ENCODE measurements at regions not wholly inside any gene's neighbourhood (a gene's known extent, or its start where the extent isn't known, plus 50 kb on each side); places are given as distances from the start of the nearest gene placed in this dataset.

DNA sequence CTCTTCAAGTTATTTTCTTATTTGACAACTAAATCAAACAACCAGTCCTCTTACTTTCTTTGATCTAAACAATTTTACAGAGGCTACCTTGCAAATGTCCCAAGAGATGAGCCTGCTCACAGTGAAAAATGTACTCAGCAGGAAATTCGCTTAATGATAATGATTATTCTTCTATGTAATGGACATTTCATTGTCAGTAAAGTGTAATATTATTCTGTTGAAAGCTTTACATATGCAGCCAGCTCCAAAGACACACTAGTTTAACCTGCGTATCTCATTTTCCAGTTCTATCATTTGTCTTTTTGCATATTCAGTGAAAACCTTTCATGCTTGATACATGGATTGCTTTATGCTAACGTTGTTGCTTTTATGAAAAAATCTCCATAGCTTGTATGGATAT, 758.7 kb upstream of the ZNF608 start:
- no peak for TF ChIP-seq CREB1 (IDR thresholded peaks at IDR 0.05; ENCODE audit: low read depth)
- TF ChIP-seq EP300 (IDR thresholded peaks at IDR 0.05; ENCODE audit: borderline replicate concordance): no peak
- no peak for TF ChIP-seq YY1 (IDR thresholded peaks at IDR 0.05; ENCODE audit: low read depth)
- no peak for TF ChIP-seq TEAD4 (IDR thresholded peaks at IDR 0.05)
- TF ChIP-seq, protein P1, sequence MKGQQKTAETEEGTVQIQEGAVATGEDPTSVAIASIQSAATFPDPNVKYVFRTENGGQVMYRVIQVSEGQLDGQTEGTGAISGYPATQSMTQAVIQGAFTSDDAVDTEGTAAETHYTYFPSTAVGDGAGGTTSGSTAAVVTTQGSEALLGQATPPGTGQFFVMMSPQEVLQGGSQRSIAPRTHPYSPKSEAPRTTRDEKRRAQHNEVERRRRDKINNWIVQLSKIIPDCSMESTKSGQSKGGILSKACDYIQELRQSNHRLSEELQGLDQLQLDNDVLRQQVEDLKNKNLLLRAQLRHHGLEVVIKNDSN (IDR thresholded peaks at IDR 0.05): no peak
- TF ChIP-seq TAF1 (IDR thresholded peaks at IDR 0.05; ENCODE audit: low read depth): no peak
- TF ChIP-seq, protein P2, sequence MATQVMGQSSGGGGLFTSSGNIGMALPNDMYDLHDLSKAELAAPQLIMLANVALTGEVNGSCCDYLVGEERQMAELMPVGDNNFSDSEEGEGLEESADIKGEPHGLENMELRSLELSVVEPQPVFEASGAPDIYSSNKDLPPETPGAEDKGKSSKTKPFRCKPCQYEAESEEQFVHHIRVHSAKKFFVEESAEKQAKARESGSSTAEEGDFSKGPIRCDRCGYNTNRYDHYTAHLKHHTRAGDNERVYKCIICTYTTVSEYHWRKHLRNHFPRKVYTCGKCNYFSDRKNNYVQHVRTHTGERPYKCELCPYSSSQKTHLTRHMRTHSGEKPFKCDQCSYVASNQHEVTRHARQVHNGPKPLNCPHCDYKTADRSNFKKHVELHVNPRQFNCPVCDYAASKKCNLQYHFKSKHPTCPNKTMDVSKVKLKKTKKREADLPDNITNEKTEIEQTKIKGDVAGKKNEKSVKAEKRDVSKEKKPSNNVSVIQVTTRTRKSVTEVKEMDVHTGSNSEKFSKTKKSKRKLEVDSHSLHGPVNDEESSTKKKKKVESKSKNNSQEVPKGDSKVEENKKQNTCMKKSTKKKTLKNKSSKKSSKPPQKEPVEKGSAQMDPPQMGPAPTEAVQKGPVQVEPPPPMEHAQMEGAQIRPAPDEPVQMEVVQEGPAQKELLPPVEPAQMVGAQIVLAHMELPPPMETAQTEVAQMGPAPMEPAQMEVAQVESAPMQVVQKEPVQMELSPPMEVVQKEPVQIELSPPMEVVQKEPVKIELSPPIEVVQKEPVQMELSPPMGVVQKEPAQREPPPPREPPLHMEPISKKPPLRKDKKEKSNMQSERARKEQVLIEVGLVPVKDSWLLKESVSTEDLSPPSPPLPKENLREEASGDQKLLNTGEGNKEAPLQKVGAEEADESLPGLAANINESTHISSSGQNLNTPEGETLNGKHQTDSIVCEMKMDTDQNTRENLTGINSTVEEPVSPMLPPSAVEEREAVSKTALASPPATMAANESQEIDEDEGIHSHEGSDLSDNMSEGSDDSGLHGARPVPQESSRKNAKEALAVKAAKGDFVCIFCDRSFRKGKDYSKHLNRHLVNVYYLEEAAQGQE (IDR thresholded peaks at IDR 0.05; ENCODE audit: low read depth): no peak
- no peak for TF ChIP-seq TCF12 (IDR thresholded peaks at IDR 0.05; ENCODE audit: low read depth)
- TF ChIP-seq CEBPB (IDR thresholded peaks at IDR 0.05): no peak
- TF ChIP-seq EGR1 (IDR thresholded peaks at IDR 0.05): no peak
- TF ChIP-seq ZBTB7A (IDR thresholded peaks at IDR 0.05; ENCODE audit: low read depth): no peak
